GM19395 (cell line): ENCODE measurements at regions not wholly inside any gene's neighbourhood (a gene's known extent, or its start where the extent isn't known, plus 50 kb on each side); places are given as distances from the start of the nearest gene placed in this dataset.
"Not testable (repeated sequence)": the region's sequence is repeated elsewhere in the genome, so short reads cannot be mapped to it uniquely, and the experiment has no call there.

ENCODE experiments used
- ATAC-seq: cut with Tn5 transposase; IDR thresholded peaks from one replicate; pipeline ENCODE4 v1.9.1; 2021; ENCODE audit warnings: mild to moderate bottlenecking, moderate library complexity; ENCODE audit not compliant: unreplicated experiment

DNA sequence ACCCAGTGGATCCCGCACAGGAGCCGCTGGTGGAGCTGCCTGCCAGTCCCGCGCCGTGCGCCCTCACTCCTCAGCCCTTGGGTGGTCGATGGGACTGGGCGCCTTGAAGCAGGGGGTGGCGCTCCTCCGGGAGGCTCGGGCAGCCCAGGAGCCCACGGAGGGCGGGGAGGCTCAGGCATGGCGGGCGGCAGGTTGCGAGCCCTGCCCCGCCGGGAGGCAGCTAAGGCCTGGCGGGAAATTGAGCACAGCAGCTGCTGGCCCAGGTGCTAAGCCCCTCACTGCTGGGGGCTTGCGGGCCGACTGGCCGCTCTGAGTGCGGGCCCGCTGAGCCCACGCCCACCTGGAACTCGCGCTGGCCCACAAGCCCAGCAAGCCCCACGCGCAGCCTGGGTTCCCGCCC lies 127.1 kb upstream of the TMEM164 start:
- ATAC-seq: no peak

DNA sequence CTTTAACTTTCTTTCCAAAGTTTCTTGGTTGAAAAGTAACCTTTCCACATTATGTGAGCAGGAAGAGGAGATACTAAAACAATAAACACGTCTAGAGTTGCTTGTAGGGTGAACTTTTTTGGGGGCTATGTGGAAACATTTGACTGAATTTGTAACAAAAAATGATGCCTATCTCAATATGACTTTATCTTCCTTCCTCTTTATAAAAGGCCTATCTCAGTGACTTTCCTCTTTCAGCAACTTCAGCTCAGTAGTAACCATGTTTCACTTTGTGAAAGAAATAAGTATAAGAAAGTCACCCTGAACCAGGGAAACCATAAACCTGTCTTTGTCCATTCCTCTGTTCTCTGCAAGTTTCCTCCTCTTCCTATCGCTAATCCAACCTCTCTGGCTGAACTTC lies 124.7 kb upstream of the TMEM164 start:
- ATAC-seq: no peak

DNA sequence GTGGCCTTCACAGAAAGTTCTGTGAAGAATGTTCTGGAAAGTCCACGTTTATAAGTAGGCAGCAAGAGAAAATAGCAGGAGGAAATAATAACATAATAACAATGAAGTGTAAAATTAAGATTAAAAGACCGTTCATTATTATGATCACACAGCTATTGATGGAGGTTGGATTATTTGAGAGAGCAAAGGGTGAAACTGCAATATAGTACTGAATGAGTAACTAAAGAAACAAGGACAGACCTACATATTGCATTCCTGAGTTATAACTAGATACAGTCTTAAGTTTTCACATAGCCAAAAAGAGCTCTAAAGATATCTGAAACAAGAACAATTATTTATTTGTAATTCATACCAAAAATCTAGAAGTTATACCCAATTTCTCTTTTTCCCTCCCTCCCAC lies 122.9 kb upstream of the TMEM164 start:
- ATAC-seq: no peak

DNA sequence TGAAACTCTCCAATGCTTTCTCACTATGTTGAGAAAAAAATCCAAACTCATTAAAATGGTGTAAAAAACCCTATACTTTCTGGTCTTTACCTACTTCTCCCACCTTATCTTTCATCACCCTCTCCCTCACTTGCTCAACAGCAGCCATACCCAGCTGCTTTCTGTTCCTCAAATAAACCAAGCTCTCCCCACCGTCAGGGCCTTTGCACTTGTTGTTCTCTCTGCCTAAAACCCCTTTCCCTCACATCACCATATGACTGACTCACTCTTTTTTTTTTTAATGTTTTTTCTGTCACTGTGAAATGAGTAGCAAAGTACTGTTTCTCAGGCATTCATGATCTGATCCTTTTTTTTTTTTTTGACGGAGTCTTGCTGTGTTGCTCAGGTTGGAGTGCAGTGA lies 122.3 kb upstream of the TMEM164 start:
- peak; percentile 95 for ATAC-seq

DNA sequence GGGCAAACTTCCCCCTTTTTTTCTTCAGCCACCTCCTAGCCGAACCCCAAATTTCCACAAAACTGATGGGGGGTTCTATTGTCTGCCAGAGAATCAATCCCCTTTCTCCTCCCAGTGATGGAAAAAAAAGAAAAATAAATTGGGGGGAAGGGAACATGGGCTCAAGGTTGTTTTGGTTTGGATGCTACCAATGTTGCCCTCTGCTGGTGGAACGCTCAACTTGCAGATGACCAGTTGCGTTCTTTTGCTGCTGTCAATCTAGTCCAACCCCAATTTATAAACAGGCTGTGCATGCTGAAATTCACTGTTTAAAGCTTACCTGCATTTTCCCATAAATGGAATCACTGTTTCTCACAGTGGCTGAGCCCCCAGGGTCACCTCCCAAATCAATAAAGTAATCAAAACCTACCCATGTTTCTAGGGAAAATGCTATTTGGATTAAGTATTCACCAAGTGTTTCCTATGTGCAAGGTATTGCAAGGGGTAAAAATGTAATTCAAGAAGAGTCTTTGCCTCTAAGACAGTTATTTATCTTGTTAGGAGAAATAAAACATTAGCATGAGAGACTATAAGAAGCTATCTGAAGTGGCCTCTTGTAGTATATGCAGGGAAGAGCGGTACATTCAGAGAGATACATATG lies 116.7 kb upstream of the TMEM164 start:
- peak; percentile 43 for ATAC-seq

DNA sequence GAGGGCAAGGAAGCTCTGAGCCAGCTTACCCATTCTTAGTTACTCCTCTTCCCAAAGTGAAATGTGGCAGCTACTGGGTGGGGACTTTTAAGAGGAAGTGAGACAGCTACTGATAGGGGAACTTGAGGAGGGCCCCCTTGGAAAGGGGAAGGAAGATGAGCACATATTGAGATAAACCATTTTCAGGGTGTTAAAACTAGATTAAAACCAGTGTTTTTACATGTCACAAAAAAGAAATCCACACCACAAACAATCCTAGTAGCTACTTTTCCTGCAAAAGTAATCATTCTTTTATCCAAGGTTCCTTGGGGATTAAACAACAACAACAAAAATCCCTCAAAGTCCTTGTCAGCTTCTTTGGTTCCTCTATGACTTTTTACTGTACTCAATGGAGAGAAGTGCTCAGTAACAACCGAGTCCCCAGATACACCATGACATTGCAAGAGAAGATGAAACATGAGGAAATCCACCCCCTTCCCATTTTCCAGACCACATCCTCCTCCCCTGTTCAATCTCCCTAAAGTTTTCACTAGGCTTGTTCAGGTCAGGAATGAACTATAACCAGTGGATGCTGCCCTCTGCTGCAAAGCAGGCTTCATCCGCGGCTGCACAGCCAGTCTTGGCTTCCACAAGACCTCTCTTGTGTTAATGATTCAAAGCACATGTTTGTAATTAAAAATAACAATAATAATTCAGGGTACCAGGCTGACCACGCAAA lies 113.5 kb upstream of the TMEM164 start:
- peak; percentile 48 for ATAC-seq

DNA sequence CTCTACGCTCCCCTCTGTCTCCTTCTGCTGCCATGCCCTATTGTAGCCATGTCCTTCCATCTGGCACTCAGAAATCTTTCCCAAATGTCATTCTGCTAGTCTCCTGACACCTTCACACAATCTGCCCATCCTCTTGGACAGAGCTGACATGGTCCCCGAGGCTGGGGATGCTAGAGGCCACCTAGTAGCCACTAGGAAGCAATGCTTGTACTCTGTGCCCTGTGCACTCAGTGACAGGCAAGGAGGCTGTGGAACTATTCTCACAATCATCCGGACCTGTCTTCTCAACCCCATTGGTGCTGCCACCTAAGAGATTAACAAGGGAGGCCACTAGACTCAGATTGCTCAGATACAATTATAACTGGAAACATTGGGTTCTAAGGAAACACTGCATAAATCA lies 112.6 kb upstream of the TMEM164 start:
- no peak for ATAC-seq

DNA sequence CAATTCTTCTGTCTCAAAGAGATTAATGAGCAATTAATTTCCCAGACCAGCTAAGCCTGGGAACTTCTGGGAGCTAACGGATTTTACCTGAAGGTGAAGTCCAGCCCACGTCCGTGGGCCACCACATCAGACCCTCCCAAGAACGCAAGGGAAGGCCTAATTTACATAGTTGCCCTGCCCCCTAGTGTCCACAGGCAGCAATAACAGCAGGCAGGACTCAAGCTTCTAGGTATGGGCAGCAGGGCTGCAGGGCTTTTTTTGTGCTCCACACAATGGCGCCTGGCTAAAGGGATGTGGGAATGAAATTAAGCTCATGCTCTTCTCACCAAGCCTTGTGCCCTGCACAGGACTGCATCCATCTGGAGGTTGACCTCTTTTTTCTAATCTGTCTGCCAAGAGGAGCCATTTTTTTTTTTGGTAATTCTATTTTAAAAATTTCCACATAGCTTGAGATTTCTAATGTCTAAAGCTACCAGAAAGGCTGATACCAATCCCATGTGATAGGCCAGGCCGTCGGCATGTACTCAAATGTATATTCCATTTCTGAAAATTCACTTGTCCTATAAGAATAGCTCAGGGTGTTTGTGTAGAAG lies 111.9 kb upstream of the TMEM164 start:
- ATAC-seq: peak; percentile 66

DNA sequence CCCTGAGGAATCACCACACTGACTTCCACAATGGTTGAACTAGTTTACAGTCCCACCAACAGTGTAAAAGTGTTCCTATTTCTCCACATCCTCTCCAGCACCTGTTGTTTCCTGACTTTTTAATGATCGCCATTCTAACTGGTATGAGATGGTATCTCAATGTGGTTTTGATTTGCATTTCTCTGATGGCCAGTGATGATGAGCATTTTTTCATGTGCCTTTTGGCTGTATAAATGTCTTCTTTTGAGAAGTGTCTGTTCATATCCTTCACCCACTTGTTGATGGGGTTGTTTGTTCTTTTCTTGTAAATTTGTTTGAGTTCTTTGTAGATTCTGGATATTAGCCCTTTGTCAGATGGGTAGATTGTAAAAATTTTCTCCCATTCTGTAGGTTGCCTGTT lies 106.9 kb upstream of the TMEM164 start:
- ATAC-seq: not testable (repeated sequence)

DNA sequence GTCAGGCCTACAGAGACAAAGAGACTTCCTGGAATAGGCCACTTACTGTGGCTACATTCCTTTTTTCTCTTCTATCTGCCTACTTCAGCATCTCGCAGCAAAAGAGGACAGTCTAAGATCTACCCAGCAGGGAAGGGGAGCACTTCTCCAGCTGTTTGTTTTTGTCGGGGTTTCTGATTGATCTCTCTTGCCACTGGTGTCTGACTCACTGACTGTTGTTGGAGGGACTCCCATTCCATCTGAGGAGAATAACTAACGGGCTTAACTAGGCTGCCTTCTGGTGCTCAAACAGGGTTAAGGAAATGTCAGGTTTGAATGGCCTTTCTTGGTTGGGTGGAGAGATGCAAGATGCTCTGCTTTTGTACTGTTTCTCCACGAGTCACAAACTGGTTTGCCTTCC lies 100.2 kb upstream of the TMEM164 start:
- no peak for ATAC-seq

DNA sequence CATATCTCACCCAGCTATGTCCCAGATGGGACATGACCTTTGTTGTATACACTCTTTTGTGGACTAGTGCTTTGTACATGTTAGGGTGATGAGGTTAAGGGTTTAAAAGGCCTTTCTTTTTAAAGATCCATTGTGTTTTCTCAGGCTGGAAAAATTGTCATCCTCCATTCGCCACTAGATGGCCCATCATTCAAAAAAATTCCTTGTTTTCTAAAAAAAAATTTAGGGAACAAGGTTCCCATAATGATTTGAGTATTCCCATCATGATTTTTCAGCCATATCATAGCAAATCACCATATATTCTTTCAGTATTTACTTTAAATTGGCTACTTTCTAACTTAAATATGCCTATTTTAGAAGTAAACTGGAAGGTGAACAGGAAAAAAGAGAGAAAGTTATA lies 91.9 kb upstream of the TMEM164 start:
- no peak for ATAC-seq

DNA sequence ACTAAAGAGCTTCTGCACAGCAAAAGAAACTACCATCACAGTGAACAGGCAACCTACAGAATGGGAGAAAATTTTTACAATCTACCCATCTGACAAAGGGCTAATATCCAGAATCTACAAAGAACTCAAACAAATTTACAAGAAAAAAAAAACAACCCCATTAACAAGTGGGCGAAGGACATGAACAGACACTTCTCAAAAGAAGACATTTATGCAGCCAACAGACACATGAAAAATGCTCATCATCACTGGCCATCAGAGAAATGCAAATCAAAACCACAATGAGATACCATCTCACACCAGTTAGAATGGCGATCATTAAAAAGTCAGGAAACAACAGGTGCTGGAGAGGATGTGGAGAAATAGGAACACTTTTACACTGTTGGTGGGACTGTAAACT lies 89.9 kb upstream of the TMEM164 start:
- not testable (repeated sequence) for ATAC-seq

DNA sequence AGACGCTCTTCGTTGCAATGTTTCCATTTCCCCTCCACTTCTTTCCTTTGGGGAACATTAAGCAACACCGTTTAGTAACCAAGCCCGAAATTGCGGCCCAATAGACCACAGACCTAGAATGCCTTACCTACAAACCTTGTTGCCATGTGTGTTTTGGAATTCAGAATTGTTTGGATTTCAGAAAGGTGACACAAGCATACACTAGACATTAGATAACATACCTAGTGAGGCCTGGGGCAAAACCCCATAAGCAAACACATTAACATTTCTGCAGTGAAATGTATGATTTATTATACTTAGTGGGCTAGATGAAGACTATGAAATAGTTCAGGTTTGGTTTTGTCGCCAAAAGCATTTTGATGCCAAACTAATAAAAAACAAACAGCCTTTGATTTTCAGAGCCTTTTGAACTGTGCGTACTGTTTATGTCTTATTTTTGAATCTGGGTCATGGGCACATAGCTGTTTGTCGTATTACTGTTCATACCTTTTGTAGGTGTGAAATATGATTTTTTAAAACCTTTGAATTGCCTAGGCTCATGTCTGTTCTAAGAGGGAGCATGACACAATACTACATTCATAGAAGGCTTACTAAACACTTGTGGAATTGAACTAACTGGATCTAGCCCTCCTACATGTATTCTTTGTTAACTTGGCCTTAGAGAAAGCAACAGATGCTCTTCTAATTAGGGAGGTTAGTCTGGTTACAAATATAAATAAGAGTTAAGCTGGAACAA lies 88.6 kb upstream of the TMEM164 start:
- no peak for ATAC-seq

DNA sequence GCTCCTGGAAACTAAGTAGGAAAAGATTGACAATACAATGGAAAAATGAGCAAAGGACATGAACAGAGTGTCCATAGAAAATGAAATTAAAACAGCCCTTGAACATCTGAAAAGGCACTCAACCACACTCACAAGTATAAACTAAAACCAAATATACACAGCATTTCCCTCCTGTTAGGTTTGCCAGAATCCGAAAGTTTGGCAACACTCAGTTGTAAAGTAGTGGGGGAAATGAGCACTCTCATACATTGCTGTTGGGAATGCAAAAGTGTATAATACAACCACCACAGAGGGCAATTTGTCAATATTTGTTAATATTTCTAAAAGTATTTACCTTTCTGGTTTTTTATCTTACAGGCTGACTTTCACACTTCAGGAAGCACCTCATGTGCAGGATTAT lies 84.2 kb upstream of the TMEM164 start:
- no peak for ATAC-seq

DNA sequence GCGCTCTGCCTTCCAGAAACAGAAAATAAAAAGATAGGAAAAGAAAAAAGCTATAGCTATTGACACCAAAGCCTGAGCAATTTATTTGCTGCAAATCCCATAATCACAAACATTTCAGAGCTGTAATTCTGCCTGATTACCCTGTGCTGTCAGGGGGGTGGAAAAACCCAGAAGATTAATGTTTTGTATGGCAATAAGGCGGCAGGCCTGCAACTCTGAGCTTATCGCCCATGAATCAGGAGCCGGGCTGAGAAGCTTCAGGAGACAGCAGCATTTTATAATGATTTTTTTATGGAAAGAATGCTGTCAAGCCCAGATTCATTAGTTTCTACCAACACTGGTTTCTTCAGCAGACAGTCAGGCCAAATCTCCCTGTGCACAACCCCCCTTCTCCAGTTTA lies 82.6 kb upstream of the TMEM164 start:
- ATAC-seq: no peak

DNA sequence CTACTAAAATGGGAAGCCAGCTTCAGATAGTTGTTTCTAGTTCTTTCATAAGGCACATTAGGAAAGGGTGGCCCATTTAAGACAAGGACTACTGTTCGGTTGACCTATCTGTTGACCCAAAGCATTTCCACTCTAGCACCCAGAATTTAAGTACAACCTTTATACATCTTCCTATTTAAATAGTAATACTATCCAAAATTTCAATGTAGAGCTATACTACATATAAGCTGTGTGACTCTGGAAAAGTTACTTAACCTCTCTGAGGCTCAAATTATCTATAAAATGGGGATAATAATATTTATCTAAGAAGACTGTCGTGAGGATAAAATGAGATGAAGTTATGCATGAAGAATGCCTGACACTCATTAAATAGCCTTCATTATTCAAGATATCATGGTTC lies 82.0 kb upstream of the TMEM164 start:
- ATAC-seq: no peak

DNA sequence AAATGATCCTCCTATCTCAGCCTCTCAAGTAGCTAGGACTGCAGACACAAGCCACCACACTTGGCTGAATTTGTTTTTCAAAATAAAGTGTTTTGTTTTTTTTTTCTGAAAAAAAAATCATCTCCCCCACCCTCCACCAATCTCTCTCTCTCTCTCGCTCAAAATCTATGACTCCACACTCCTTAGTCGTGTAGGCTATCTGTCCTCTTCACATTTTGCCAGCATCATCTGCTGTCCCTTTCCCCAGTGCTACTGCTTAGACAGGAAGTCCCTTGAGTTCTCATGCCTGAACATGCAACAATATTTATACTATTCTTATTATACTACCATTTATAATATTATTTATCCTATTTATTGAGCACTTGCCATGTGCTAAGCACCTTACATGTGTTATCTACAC lies 80.7 kb upstream of the TMEM164 start:
- no peak for ATAC-seq

DNA sequence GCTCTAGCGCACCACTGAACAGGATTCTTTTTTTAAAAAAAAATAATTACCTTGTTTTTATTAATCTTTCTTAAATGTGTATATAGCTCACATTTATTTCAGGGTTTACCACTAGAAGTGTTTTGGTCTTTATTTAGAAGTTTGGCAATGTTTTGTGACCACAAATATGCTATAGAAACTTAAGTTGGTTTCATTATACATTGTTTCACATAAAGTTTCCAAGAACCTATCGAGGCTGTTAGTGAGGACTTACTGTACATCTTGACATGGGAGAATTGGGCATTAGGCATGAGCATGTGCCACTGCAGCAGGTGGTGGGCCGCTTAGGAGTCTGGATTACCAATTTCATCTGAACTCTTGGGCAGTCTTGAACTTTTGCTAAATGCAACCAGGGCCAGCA lies 77.9 kb upstream of the TMEM164 start:
- not testable (repeated sequence) for ATAC-seq

DNA sequence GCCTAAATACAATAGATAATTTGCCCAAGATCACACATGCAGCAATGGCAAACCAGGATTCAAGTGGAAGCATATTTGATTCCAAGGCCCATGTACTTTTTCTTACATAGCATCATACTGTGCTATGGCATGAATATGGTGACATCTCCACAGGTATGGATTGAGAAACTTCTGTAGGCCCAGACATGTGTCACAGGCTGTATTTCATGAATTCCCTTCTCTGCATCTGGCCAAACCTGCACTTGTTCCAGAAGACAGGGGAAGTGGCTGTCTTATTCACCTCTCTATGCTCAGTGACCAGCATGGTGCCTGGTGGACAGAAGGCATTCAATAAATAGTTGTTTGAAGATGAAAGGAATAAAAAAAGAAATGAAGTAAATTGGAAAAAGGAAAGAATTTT lies 77.3 kb upstream of the TMEM164 start:
- no peak for ATAC-seq

DNA sequence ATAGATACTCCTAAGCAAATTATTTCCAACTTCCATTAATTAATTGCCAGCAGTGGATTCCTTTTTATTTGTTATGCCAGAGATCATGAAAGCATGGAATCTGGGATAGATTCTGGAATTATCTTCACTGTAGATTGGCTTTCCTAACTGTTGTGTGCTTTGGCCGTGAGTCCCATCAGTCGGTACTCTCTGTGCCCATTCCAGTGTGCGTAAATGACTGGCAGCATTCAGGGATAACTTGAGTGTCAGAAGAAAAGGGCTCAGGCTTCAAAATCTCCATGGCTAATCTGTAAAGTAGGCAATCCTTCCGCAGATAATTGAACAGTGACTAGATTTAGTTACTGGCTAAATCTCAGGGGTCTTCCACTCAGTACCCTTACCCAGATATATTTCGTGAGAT lies 76.8 kb upstream of the TMEM164 start:
- no peak for ATAC-seq

DNA sequence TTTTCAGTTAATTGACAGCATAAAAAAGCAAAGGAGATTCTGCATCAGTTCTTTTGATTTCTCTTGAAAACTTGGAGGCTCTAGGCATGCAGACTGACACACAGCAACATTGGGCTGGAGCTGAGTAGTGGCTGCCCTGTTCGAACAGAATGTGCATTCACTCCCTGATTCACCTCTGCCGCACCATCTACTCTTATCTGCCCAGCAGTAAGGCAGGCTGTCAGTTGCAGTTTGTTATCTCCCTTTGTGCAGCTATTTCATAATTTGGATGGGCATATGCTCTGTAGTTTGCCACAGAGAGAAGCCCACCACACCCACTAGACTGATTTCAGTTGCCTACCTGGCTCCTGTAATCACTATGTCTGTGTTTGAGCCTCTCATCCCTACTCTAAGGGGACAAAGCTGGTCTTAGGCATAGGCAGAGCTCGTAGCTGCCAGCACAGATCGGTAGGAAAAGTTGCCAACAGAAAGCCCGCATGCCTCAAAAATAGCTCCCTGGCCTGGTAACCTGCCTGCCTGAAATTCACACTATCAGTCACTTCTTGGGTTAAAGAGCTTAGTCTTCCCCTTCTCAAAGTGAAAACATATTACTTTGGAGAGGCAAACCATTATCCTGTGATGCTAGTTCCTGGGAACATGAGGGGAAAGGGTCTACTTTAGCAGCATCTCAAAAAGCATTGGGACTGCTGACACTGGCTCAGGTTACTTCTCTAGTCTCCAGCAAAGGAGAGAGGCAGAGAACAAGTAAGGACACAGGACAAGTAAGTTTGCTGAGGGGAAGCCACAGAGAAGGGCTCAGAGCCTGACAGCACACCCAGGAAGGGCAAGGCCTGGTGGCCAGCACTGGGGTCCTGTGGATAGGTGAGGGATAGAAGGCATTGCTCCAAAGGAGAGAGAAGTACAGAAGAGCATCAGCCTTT lies 75.9 kb upstream of the TMEM164 start:
- no peak for ATAC-seq
